Germinal center (tissue), 1 donor: ENCODE measurements at regions not wholly inside any gene's neighbourhood (a gene's known extent, or its start where the extent isn't known, plus 50 kb on each side); places are given as distances from the start of the nearest gene placed in this dataset.
"Not testable (repeated sequence)": the region's sequence is repeated elsewhere in the genome, so short reads cannot be mapped to it uniquely, and the experiment has no call there.

Source experiments
- DNase-seq: peaks from one replicate; pipeline ENCODE4 v3.0.0; 2012; ENCODE audit warnings: mixed read lengths, low spot score

GRCh38 chr3:82015241-82015640, 253.8 kb upstream of the GBE1 start:
- no peak for DNase-seq

GRCh38 chr3:82012775-82013174, 251.3 kb upstream of the GBE1 start:
- no peak for DNase-seq

GRCh38 chr3:82011336-82011735, 249.9 kb upstream of the GBE1 start:
- no peak for DNase-seq

- DNase-seq: no peak
Observed at GRCh38 chr3:82005266-82005665, 243.8 kb upstream of the GBE1 start.

- DNase-seq: no peak
Observed at GRCh38 chr3:82004266-82004665, 242.8 kb upstream of the GBE1 start.

- DNase-seq: no peak
Observed at GRCh38 chr3:82002986-82003642, 241.7 kb upstream of the GBE1 start.

- no peak for DNase-seq
Observed at GRCh38 chr3:82002491-82002890, 241.0 kb upstream of the GBE1 start.

- DNase-seq: no peak
Observed at GRCh38 chr3:82001276-82001923, 240.0 kb upstream of the GBE1 start.

DNA sequence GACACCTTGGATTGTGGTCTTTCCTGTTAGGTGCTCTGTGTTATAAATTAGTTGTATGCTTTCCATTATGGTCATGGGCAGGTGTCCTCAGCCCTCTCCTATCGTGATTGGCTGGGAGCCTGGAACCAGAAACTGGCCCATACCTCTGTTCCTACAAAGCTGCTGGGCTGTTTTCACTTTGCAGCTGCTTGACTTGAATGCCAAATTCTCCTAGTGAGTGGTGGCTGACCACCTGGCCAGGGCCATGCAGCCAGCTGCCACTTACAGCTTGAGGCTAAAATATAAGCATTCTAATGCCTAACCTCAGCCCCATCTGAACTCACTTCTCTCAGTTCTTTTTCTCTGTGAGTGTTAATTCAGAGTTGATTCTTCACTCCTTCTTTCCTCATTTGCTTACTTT, 239.3 kb upstream of the GBE1 start:
- DNase-seq: no peak

DNA sequence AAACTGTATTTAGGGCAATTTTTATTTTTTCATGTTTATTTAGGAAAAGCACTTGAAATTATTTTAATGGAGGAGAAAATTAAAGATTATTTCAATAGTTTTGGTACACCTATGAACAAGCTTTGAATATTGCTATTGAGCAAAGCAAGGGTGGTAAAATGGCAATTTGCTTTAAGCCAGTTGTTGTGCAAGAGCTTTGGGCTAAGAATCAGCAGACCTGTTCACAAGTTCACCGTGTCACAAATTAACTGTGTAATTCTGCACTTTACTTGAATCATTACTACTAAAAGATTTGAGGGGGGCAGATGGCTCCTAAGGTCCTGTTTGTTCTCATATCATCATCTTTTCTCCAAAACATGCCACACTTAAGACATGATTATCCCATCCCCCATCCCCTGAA, 238.9 kb upstream of the GBE1 start:
- no peak for DNase-seq

DNA sequence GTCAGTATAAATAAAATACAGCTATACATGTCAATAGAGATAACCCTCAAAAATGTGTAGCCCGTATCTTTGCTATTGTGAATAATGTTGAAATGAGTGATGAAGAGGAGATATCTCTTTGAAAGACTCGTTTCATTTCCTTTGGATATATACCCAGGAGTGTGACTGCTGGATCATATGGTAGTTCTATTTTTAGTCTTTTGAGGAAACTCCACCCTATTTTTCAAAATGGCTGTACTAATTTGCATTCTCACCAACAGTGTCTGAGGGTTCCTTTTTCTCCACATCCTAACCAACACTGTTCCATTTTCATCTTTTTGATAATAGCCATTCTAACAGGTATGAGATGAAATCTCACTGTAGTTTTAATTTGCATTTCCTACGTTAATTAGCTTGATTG, 237.5 kb upstream of the GBE1 start:
- no peak for DNase-seq

DNA sequence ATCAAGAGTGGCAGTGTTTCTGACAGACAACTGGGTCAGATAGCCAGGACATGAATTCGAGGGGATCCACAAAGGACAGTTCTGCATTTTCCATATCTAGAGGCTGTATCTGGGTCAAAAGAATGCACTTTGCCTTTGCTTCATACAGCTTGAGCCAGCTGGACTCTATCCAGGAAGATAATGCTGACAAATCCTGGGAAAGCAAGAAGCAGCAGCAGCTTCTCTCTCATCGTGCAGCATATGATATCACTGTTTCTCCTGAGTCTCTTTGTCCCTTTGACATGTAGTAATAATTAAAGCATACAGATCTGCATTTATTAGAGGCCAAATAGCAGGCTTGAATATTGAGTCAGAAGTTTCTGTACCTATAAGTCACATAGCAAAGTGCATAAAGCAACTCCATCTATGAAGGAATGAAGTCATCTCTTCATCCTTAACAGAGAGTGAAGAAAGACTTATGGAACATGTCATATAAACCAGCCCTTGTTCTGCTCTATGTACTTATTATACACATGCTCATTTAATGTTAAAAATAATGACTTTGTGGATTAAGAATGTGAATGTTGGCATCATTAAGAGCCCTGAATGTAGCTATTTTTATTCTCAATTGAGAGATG, 236.8 kb upstream of the GBE1 start:
- no peak for DNase-seq

DNA sequence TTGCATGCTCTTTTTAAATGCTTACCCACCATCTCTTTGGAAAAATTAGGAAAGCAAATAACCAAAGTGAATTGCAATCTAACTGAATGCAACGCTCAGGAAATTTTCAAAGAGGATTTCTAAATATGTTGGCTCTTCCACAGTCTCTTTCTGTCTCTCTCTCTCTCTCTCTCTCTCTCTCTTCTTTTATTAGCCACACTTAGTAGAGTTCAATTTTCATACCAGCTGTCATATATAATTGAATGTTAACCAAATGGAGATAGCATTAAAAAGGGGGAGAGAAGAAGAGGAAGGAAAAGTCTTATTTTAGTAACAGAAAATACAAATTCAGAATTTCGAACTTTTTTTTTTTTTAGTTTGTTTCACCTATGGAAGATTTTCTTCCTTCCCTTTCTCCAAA, 235.9 kb upstream of the GBE1 start:
- DNase-seq: no peak

DNA sequence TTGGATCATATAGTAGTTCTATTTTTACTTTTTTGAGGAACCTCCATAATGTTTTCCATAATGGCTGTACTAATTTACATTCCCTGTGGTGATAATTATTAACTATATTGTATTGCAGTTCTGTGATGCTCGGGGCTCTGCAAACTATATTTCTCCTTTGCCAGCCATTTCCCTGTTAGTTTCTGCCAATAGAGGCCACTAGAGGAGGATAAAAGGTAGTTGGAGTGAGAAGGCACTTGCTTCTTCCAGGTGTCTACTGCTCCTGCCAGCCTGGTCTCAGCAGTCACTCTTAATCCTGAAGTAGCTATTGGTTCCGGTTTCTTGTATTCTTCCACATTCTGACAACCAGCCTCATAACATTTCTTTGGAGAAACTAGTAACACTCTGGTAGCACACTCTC, 233.9 kb upstream of the GBE1 start:
- no peak for DNase-seq

GRCh38 chr3:81989758-81990157, 228.3 kb upstream of the GBE1 start:
- DNase-seq: no peak

GRCh38 chr3:81989274-81989673, 227.8 kb upstream of the GBE1 start:
- no peak for DNase-seq

DNA sequence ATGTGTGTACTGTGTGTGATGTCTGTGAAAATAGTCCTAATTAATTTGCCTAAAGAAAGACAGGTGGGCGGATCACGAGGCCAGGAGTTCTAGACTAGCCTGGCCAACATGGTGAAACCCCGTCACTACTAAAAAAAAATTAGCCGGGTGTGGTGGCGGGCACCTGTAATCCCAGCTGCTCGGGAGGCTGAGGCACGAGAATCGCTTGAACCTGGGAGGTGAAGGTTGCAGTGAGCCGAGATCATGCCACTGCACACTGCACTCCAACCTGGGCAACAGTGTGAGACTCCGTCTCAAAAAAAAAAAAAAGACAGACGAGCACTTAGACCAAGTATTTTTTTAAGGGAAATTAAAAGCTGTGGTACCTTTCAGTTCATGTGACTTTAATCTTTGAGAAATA, 226.0 kb upstream of the GBE1 start:
- DNase-seq: not testable (repeated sequence)

GRCh38 chr3:81985996-81986723, 224.7 kb upstream of the GBE1 start:
- DNase-seq: no peak

DNA sequence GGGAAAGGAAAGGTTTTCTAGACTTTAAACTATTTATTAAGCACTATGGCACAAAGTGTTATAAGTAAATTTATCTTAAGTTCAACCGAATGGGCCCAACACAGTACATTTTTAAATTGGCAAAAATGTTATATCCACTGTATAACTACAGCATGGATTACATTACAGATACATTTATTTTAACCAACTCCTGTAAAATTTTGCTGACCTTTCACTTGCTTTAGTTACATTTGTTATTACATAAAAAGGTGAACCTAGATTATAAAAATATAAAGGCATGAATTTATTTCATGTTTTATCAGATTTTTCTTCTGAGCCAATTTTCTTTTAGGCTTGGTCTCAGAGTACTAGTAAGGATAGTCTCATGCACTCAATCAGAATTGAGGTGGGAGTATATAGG, 221.9 kb upstream of the GBE1 start:
- no peak for DNase-seq

DNA sequence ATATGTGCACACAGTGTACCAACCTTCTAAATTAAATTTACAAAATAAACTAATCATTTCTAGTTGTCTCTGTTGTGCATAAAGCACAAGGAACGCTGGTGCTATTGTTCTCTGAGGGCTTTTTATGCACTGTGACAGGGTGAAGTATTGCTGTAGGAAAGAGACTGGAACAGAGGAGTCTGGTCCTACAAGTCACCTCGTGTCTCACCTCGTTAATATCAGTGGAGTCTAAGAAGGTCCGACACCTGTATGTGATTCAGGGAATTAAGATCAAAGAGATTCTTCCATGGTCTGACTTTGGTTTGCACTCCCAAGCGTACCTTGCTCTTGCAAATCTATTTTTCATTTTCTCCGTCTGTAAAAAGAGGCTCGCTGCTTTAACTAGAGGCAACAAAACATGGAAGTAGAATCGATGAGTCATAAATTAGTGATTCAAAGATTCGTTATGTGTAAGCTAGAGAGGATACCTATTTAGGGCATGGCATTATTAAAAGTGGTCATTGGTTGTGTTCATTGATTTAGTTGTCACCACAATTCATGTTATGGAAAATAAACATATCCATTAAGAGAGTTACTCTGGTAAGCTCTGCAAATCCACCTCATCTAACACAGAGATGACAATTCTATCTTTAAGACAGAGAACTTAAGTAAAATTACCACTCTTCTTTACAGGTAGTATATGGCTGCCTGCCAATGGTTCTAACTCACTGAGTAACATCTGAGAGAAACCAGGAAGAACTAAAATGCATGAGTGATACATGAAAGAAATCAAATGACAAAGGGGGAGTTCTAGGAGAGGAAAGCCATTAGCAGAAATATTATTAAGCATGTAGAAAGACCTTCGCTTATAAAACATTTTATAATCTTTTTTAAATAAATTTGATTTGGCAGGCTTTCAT, 219.4 kb upstream of the GBE1 start:
- no peak for DNase-seq

GRCh38 chr3:81974751-81975150, 213.3 kb upstream of the GBE1 start:
- DNase-seq: no peak

DNA sequence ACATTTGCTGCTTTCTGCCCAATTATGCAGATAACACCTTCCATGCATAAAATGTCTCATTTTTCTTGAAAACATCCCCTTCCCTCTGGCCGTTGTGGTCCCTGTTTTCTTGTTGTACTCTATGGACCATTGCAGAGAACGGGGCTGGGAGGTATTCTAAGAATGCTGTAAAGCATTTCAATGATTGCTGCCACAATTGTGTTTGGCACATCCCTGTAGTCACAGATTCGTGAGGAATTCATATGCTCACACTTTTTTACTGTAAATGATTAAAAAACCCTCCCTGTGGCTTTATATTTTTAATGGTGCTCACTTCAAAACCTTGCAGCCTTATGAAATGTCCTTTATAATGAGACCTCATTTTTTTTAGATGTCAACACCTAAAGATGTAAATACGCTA, 207.2 kb upstream of the GBE1 start:
- no peak for DNase-seq
